Pons (tissue), 1 donor: ENCODE measurements at regions not wholly inside any gene's neighbourhood (a gene's known extent, or its start where the extent isn't known, plus 50 kb on each side); places are given as distances from the start of the nearest gene placed in this dataset.

ENCODE experiments used
- DNase-seq: peaks from one replicate; pipeline ENCODE4 v3.0.0-alpha.2; 2016; ENCODE audit warnings: low spot score

DNA sequence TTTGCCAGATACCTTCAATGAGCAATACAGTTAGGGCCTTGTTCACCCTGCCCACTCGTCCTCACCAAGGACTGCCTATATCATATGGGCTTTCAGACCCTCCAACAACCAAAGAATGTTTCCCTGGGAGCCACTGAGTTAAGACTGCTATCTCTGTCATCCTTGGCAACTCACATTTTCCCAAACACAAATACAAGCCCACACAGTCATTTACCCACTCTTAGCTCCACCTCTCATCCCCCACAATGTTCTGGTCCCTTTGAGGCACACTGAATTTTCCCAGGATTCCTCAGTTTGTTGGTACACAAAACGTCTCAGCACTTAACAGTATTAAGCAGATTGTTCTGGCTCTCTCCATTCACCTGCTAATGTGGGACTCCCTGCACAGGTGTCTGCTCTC is 204.6 kb downstream of the TLE3 start:
- DNase-seq = no peak

DNA sequence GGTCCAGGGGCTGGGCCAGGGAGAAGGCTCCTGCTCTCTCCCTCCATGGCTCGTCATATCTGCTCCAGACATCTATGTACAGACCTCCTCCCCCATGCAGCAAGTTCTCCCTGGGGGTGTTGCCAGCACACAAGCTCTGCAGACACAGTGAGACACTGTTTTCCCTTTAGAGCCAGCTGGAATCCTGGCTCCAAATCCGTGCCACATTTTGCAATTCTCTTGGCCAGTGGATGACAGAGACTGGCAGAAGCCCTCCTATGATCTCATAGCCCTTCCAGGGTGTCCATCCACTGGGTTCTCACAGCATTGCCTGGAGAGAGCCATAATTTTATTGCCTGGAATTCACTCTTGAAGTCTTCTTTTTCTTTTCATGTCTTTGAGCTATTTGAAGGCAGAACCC is 203.9 kb downstream of the TLE3 start:
- peak; percentile 89 for DNase-seq

GRCh38 chr15:69895202-69895601 is 202.5 kb downstream of the TLE3 start:
- no peak for DNase-seq

- DNase-seq = no peak
These were observed 201.1 kb downstream of the TLE3 start for GRCh38 chr15:69896606-69897005.

DNA sequence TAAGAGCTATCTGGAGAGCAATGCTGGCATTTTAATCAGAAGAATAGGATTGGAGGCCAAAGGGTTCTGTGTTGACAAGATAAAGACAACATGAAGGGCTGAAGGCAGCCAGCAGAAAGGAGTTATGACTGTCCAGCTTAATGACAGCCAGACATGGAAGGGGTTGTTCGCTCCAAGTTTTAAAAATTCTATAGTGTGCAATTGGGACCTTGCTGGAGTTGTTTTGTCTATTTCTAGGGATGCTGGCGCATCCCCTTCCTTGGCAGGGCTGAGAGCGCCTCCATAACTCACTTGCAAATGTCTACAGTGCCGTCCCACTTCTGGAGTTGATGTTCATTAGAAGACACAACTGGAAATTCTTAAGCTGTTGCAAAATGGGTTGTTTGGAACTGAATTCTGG is 200.7 kb downstream of the TLE3 start:
- DNase-seq = no peak

DNA sequence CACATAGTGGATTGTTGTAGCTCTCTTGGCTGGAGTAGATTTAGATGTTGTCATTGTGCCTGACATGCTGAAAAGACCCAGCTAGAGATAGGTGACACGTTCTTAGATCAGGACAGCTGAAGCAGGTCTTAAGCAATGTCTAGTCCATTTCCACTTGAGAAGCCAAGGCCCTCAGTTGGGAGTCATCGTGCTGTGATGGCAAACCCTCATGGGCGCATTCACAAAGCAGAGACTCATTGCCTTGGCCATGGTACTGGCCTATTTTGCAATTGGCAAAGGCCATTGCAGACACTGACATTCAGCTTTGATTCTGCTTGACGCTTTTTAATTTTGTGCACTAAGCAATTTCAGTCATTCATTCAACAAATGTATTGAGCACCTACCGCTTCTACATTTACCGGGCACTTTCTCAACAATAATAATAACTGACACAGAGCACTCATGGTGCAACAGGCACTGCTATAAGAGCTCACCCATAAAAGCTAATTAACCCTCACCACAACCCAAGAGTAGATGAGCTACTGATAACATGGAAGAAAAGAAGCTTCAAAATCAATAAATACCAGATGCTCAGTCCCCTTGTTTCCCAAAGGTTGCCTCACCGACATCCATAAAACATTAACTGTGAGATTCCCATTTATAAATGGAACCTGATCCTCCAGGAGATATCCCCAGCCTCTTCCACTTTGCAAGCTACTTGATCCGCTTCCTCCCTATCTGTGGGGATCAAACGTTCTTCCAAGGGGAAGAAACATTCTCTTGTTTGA is 200.1 kb downstream of the TLE3 start:
- DNase-seq = no peak

GRCh38 chr15:69898243-69898642 is 199.5 kb downstream of the TLE3 start:
- no peak for DNase-seq

- DNase-seq = no peak
These were observed 195.2 kb downstream of the TLE3 start for GRCh38 chr15:69902414-69903062.

GRCh38 chr15:69903470-69904469 is 193.9 kb downstream of the TLE3 start:
- DNase-seq = no peak

DNA sequence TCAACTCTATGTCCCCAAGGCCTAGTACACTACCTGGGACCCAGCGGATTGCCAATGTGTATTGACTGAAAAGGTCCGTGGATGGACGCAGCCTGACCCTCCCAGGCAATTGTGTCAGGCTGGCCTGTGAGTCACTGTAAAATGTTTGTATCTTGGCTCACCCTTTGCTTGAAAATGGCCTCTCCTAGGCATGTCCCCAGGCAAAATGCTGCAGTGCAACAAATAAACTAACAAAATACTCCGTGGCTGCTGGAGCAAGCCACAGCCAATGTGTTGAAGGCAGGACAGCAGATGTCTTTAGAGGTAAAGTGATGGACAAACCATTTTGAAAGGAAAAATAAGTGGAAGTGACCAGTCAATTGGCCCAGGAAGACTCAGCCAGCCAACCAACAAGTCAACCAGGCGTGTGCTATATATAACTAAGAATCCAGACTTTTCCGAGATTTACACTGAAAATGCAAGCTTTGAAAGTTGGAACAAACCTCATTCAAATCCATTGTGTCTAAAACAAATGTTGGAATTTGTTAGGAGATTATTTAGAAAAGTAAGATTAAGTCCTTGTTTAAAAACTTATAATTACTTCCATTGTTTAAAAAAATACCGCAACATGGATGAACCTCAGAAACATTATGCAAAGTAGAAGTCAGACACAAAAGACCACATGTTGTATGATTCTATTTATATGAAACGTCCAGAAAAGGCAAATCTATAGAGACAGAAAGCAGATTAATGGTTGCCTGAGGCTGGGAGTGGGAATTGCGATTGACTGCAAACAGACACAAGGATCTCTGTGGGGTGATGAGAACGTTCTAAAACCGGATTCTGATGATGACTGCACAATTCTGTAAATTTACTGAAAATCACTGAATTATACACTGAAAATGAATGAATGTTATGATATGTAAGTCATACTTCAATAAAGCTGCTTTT is 191.2 kb downstream of the TLE3 start:
- DNase-seq = no peak

DNA sequence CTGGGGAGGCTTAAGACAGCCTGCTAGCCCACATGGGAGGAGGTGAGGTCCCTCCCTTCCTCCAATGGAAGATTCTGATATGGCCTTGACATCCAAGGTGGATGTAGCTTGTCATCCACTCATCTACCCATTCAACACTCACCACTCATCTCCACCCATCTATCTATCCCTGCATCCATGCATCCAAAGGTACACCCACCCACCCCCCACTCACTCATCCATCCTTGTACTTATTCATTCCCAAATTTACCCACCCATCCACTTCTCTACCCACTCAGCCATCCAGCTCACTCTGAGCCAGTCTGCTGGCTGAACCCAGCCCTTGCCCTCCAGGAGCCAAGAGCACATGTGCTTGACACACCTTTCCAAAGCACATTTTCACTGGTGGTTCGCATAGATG is 189.7 kb downstream of the TLE3 start:
- DNase-seq = no peak

GRCh38 chr15:69908590-69909420 is 188.9 kb downstream of the TLE3 start:
- DNase-seq = no peak

- no peak for DNase-seq
These were observed 187.8 kb downstream of the TLE3 start for GRCh38 chr15:69909719-69910444.

DNA sequence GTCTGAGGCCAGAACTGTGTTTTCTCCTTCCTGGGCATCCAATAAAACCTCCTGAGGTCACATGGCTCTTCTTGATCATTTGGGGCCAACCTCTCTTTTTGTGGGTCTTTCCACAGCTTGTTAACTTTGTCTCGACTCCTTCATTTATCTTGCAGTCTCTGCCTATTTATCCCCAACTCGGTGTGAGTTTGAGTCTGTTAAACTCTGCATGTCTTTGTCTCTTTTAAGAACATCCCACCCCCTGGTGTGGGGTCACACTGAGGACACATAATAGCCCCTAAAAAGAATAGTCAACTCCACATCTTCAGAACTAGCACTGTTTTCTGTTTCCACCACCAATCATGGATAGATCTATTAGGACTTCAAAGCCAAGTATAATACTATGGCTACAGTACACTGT is 187.2 kb downstream of the TLE3 start:
- DNase-seq = no peak

- DNase-seq = no peak
These were observed 185.6 kb downstream of the TLE3 start for GRCh38 chr15:69912116-69912515.

- no peak for DNase-seq
These were observed 183.7 kb downstream of the TLE3 start for GRCh38 chr15:69914040-69914439.

GRCh38 chr15:69914960-69915359 is 182.8 kb downstream of the TLE3 start:
- peak; percentile 25 for DNase-seq

- DNase-seq = no peak
These were observed 181.4 kb downstream of the TLE3 start for GRCh38 chr15:69916169-69916785.

GRCh38 chr15:69917056-69917455 is 180.7 kb downstream of the TLE3 start:
- no peak for DNase-seq
